ENCODE measurements at regions not wholly inside any gene's neighbourhood (a gene's known extent, or its start where the extent isn't known, plus 50 kb on each side); places are given as distances from the start of the nearest gene placed in this dataset.

DNA sequence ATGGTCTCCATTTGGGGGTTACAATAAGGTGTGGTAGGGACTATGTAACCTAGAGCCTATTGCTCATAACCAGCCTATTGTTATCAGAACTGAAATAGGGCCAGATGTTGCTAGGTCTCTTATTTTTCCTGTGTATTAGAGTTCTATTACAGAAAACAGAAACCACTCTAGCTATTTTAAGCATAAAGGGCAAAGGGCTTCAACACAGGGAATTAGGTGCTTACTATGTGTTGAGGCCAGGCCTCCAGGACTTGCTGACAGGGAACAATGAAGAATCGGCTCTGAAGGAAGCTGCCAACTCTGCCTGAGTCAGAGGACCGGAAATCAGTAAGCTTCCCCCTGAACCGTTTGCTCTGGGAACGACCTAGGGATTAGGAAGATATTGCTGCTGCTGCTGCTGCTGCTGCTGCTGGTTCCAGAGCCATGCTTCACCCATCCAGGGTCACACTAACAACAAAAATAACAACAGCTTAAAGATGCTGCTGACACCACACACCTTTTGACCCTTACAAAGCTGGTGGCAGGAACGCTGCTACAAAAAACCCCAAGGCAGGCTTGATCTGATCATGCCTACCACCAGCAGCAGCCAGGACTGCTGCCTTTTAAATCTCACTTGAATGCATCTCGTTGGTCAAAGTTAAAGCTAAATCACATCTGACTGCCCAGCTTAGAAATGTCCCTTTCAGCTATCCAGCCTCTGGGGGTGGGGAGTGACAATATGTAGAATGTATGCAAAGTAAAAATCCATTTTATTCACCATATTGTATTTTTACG lies 276.9 kb upstream of the IL12A start:
- Histone ChIP-seq H3K36me3 (ENCODE audit: insufficient read depth, low read length) (no peaks in the 10 kb centered on the region), H2AFZ (ENCODE audit: low read length) (peak overlapping the region; percentile 69), H4K20me1 (ENCODE audit: insufficient read depth, low read length) (no peaks in the 10 kb centered on the region), H3K79me2 (ENCODE audit: insufficient read depth, low read length) (no peaks in the 10 kb centered on the region), H3K9me3 (ENCODE audit: low read depth, low read length) (no peaks in the 10 kb centered on the region), H3K27me3 (ENCODE audit: insufficient read depth, low read length) (no peaks in the 10 kb centered on the region), H3K4me2 (ENCODE audit: insufficient read depth, low read length) (peak overlapping the region; percentile 46), H3K4me3 (ENCODE audit: insufficient read depth, low read length) (no peak overlapping the region), H3K27ac (ENCODE audit: low read depth, low read length) (peak overlapping the region; percentile 30), H3K4me1 (ENCODE audit: insufficient read depth, low read length) (peaks cover 9% of the 10 kb centered on the region)
- peak; percentile 91 for DNase-seq (ENCODE audit: insufficient read length, low spot score, missing footprints)
- TF ChIP-seq, protein P1, sequence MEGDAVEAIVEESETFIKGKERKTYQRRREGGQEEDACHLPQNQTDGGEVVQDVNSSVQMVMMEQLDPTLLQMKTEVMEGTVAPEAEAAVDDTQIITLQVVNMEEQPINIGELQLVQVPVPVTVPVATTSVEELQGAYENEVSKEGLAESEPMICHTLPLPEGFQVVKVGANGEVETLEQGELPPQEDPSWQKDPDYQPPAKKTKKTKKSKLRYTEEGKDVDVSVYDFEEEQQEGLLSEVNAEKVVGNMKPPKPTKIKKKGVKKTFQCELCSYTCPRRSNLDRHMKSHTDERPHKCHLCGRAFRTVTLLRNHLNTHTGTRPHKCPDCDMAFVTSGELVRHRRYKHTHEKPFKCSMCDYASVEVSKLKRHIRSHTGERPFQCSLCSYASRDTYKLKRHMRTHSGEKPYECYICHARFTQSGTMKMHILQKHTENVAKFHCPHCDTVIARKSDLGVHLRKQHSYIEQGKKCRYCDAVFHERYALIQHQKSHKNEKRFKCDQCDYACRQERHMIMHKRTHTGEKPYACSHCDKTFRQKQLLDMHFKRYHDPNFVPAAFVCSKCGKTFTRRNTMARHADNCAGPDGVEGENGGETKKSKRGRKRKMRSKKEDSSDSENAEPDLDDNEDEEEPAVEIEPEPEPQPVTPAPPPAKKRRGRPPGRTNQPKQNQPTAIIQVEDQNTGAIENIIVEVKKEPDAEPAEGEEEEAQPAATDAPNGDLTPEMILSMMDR (IDR thresholded peaks at IDR 0.05; ENCODE audit: extremely low read depth, low read depth, low read length) = no peak

- no peak for DNase-seq (ENCODE audit: insufficient read length, low spot score, missing footprints)
- H3K27ac ChIP-seq (ENCODE audit: low read depth, low read length) = no peak overlapping the region
- H4K20me1 ChIP-seq (ENCODE audit: insufficient read depth, low read length) = no peaks in the 10 kb centered on the region
- H3K4me3 ChIP-seq (ENCODE audit: insufficient read depth, low read length) = no peak overlapping the region
- no peak overlapping the region for H2AFZ ChIP-seq (ENCODE audit: low read length)
- peaks cover 13% of the 10 kb centered on the region for H3K4me1 ChIP-seq (ENCODE audit: insufficient read depth, low read length)
- H3K27me3 ChIP-seq (ENCODE audit: insufficient read depth, low read length) = no peaks in the 10 kb centered on the region
- TF ChIP-seq, protein P1 (IDR thresholded peaks at IDR 0.05; ENCODE audit: extremely low read depth, low read depth, low read length) = no peak
- no peaks in the 10 kb centered on the region for H3K79me2 ChIP-seq (ENCODE audit: insufficient read depth, low read length)
- no peak overlapping the region for H3K4me2 ChIP-seq (ENCODE audit: insufficient read depth, low read length)
- H3K36me3 ChIP-seq (ENCODE audit: insufficient read depth, low read length) = no peaks in the 10 kb centered on the region
- H3K9me3 ChIP-seq (ENCODE audit: low read depth, low read length) = no peaks in the 10 kb centered on the region
Measured at GRCh38 chr3:159721324-159721723, 267.3 kb upstream of the IL12A start.

DNA sequence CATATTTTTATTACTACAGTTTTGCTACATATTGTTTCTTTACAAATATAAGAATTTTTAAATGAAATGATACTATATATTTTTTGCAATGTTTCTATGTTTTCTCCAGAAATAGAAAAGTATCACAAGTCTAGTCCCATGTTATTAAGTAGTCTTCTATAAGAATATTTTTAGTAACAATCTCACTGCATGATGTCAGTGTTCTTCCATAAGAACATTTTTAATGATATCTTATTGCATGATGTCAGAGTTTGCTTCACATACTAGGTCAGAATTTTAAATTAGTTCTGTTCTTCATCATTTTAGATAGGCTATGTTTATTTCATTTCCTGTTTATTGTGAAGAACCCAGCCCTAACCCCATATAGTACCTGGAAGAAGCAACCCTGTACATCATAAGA lies 265.3 kb upstream of the IL12A start:
- no peaks in the 10 kb centered on the region for H3K27me3 ChIP-seq (ENCODE audit: insufficient read depth, low read length)
- DNase-seq (ENCODE audit: insufficient read length, low spot score, missing footprints) = no peak
- H3K4me2 ChIP-seq (ENCODE audit: insufficient read depth, low read length) = no peak overlapping the region
- H3K4me3 ChIP-seq (ENCODE audit: insufficient read depth, low read length) = no peak overlapping the region
- peaks cover 20% of the 10 kb centered on the region for H3K4me1 ChIP-seq (ENCODE audit: insufficient read depth, low read length)
- H3K9me3 ChIP-seq (ENCODE audit: low read depth, low read length) = no peaks in the 10 kb centered on the region
- no peaks in the 10 kb centered on the region for H3K36me3 ChIP-seq (ENCODE audit: insufficient read depth, low read length)
- H3K27ac ChIP-seq (ENCODE audit: low read depth, low read length) = no peak overlapping the region
- TF ChIP-seq, protein P1 (IDR thresholded peaks at IDR 0.05; ENCODE audit: extremely low read depth, low read depth, low read length) = no peak
- no peak overlapping the region for H2AFZ ChIP-seq (ENCODE audit: low read length)
- no peaks in the 10 kb centered on the region for H3K79me2 ChIP-seq (ENCODE audit: insufficient read depth, low read length)
- H4K20me1 ChIP-seq (ENCODE audit: insufficient read depth, low read length) = no peaks in the 10 kb centered on the region

DNA sequence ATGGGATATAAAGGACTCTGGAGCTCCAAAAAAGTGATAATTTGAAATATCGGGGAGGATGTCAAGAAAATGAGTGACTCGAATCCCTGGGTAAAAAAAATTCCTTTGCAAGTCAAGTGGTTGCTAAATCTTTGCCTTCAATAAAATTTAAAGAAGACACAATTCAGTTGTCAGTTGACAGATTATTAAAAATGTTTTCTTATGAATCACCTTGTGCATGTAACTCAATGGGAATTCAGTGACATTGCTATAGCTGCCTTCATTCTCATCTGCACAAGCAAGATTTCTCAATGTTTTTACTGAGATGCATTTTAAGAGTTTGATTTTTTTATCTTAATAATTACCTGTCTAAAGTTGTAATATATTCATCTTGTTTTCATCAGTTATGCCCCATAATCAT lies 264.0 kb upstream of the IL12A start:
- TF ChIP-seq, protein P1 (IDR thresholded peaks at IDR 0.05; ENCODE audit: extremely low read depth, low read depth, low read length) = no peak
- H3K79me2 ChIP-seq (ENCODE audit: insufficient read depth, low read length) = no peaks in the 10 kb centered on the region
- no peak overlapping the region for H3K4me3 ChIP-seq (ENCODE audit: insufficient read depth, low read length)
- no peak overlapping the region for H3K27ac ChIP-seq (ENCODE audit: low read depth, low read length)
- H2AFZ ChIP-seq (ENCODE audit: low read length) = no peak overlapping the region
- no peaks in the 10 kb centered on the region for H3K27me3 ChIP-seq (ENCODE audit: insufficient read depth, low read length)
- no peak for DNase-seq (ENCODE audit: insufficient read length, low spot score, missing footprints)
- H3K9me3 ChIP-seq (ENCODE audit: low read depth, low read length) = no peaks in the 10 kb centered on the region
- H4K20me1 ChIP-seq (ENCODE audit: insufficient read depth, low read length) = no peaks in the 10 kb centered on the region
- H3K4me1 ChIP-seq (ENCODE audit: insufficient read depth, low read length) = peaks cover 20% of the 10 kb centered on the region
- no peak overlapping the region for H3K4me2 ChIP-seq (ENCODE audit: insufficient read depth, low read length)
- no peaks in the 10 kb centered on the region for H3K36me3 ChIP-seq (ENCODE audit: insufficient read depth, low read length)

Data from osteoblast (primary cell).